Neural progenitor cell (in vitro differentiated cells): ENCODE measurements at regions not wholly inside any gene's neighbourhood (a gene's known extent, or its start where the extent isn't known, plus 50 kb on each side); places are given as distances from the start of the nearest gene placed in this dataset.

ENCODE experiments used
- DNase-seq: peaks from one replicate; pipeline ENCODE4 v3.0.0-alpha.2; 2016; ENCODE audit warnings: low spot score
- H2AFZ ChIP-seq: fragments of 200-600 bp; sonication (generic); replicated peaks from 2 replicates; pipeline ENCODE4 v1.6.1; 2016; ENCODE audit warnings: antibody characterized with exemption
- H3F3A ChIP-seq: fragments of 200-600 bp; sonication (generic); 2 replicates; pipeline ENCODE4 v1.6.1; 2016; ENCODE audit warnings: antibody characterized with exemption, low read depth
- H3K27ac ChIP-seq: fragments of 200-600 bp; sonication (generic); 2 replicates; pipeline ENCODE4 v1.5.1; 2016; ENCODE audit warnings: mild to moderate bottlenecking
- H3K27me3 ChIP-seq: fragments of 200-600 bp; sonication (generic); 2 replicates; pipeline ENCODE4 v1.6.1; 2016; ENCODE audit warnings: mild to moderate bottlenecking, moderate library complexity
- H3K36me3 ChIP-seq: fragments of 200-600 bp; sonication (generic); 2 replicates; pipeline ENCODE4 v1.5.1; 2016
- H3K4me1 ChIP-seq: fragments of 200-600 bp; sonication (generic); 2 replicates; pipeline ENCODE4 v1.6.1; 2016; ENCODE audit warnings: mixed run types
- H3K4me2 ChIP-seq: fragments of 200-600 bp; sonication (generic); 2 replicates; pipeline ENCODE4 v1.6.1; 2016
- H3K4me3 ChIP-seq: fragments of 200-600 bp; sonication (generic); 2 replicates; pipeline ENCODE4 v1.5.1; 2016
- H3K79me2 ChIP-seq: fragments of 200-600 bp; sonication (generic); 2 replicates; pipeline ENCODE4 v1.6.1; 2016; ENCODE audit warnings: low read depth
- H3K9ac ChIP-seq: fragments of 200-600 bp; sonication (generic); 2 replicates; pipeline ENCODE4 v1.6.1; 2016
- H3K9me3 ChIP-seq: fragments of 200-600 bp; sonication (generic); 2 replicates; pipeline ENCODE4 v1.5.1; 2016; ENCODE audit warnings: low read depth
- H4K20me1 ChIP-seq: fragments of 200-600 bp; sonication (generic); 2 replicates; pipeline ENCODE4 v1.6.1; 2016; ENCODE audit warnings: low read depth
- H3K27ac Mint-ChIP-seq: 3 replicates; pipeline ENCODE4 v1.8.0; 2021; ENCODE audit warnings: mixed read lengths
- H3K27me3 Mint-ChIP-seq: 2 replicates; pipeline ENCODE4 v1.8.0; 2022; ENCODE audit warnings: low read depth, mild to moderate bottlenecking, inconsistent platforms, moderate library complexity, mixed read lengths; ENCODE audit not compliant: insufficient read depth
- H3K36me3 Mint-ChIP-seq: 3 replicates; pipeline ENCODE4 v1.8.0; 2021; ENCODE audit warnings: mixed read lengths
- H3K4me1 Mint-ChIP-seq: 3 replicates; pipeline ENCODE4 v1.8.0; 2021; ENCODE audit warnings: mixed read lengths
- H3K4me3 Mint-ChIP-seq: 3 replicates; pipeline ENCODE4 v1.8.0; 2021; ENCODE audit warnings: mild to moderate bottlenecking, moderate library complexity, mixed read lengths
- H3K9me3 Mint-ChIP-seq: 3 replicates; pipeline ENCODE4 v1.8.0; 2020; ENCODE audit warnings: mixed read lengths
- EZH2 ChIP-seq: fragments of 200-600 bp; sonication (generic); IDR thresholded peaks from 2 replicates; pipeline ENCODE4 v1.6.1; 2017; ENCODE audit warnings: antibody characterized with exemption, mild to moderate bottlenecking, moderate library complexity
- EZH2phosphoT487 ChIP-seq: fragments of 200-600 bp; sonication (generic); IDR thresholded peaks from 2 replicates; pipeline ENCODE4 v1.6.1; 2017; ENCODE audit warnings: antibody characterized with exemption
- TF ChIP-seq, protein P1 (sequence below): fragments of 200-600 bp; sonication (generic); IDR thresholded peaks from 2 replicates; pipeline ENCODE4 v1.5.1; 2017; ENCODE audit warnings: antibody characterized with exemption, mild to moderate bottlenecking

DNA sequence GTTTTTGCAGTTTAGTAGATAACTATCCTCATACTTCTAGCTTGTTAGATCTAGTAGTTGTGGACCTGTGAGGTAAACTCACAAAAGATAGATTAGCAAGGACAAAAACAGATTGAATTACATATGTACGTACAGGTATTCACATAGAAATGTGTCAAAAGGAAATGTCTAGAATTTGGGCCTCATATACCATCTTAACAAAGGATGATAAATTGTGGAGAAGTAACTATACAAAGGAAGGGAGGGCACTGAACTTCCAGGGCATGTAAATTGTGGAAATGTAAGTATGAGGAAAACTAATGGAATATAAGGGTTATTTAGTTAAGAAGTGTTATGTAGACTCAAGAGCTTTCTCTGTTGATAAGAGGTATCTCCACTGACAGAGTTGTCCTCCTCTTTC is 477.3 kb downstream of the KCNJ2 start:
- H3K9ac ChIP-seq, result no peak overlapping the region
- H3K27ac Mint-ChIP-seq, result no peak overlapping the region
- H2AFZ ChIP-seq, result no peak overlapping the region
- H3K9me3 ChIP-seq, result no peaks in the 10 kb centered on the region
- no peaks in the 10 kb centered on the region for H4K20me1 ChIP-seq
- H3K4me2 ChIP-seq, result no peak overlapping the region
- no peak overlapping the region for H3K27ac ChIP-seq
- peaks cover 3% of the 10 kb centered on the region for H3K36me3 Mint-ChIP-seq
- H3K4me3 Mint-ChIP-seq, result no peak overlapping the region
- no peaks in the 10 kb centered on the region for H3F3A ChIP-seq
- peaks cover 8% of the 10 kb centered on the region for H3K9me3 Mint-ChIP-seq
- no peaks in the 10 kb centered on the region for H3K27me3 ChIP-seq
- TF ChIP-seq, protein P1, sequence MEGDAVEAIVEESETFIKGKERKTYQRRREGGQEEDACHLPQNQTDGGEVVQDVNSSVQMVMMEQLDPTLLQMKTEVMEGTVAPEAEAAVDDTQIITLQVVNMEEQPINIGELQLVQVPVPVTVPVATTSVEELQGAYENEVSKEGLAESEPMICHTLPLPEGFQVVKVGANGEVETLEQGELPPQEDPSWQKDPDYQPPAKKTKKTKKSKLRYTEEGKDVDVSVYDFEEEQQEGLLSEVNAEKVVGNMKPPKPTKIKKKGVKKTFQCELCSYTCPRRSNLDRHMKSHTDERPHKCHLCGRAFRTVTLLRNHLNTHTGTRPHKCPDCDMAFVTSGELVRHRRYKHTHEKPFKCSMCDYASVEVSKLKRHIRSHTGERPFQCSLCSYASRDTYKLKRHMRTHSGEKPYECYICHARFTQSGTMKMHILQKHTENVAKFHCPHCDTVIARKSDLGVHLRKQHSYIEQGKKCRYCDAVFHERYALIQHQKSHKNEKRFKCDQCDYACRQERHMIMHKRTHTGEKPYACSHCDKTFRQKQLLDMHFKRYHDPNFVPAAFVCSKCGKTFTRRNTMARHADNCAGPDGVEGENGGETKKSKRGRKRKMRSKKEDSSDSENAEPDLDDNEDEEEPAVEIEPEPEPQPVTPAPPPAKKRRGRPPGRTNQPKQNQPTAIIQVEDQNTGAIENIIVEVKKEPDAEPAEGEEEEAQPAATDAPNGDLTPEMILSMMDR, result no peak
- no peak for TF ChIP-seq EZH2phosphoT487
- no peak for TF ChIP-seq EZH2
- H3K79me2 ChIP-seq, result no peaks in the 10 kb centered on the region
- no peak for DNase-seq
- H3K4me3 ChIP-seq, result no peak overlapping the region
- no peaks in the 10 kb centered on the region for H3K36me3 ChIP-seq
- H3K4me1 Mint-ChIP-seq, result peaks cover 24% of the 10 kb centered on the region
- H3K4me1 ChIP-seq, result no peaks in the 10 kb centered on the region
- H3K27me3 Mint-ChIP-seq, result no peaks in the 10 kb centered on the region

DNA sequence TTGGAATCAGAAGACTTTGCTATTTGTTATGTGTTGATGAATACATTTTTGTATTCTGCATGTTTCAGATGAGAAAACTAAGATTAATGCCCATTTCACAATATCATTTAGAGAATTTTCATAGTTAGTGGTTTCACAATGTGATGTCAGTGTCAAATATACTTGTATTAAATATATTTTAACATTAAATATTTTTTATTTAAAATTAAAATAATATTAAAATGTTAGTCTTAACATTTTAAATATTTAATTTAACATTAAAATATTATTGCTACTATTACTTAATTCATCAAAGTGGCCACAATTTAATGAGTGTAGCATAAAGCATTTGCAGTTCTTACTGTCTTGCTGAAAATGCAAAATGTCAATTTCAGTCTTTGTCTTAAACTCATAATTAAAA is 478.8 kb downstream of the KCNJ2 start:
- Histone ChIP-seq H3K27me3 (no peaks in the 10 kb centered on the region), H3K4me3 (no peak overlapping the region), H4K20me1 (no peaks in the 10 kb centered on the region), H3K9ac (no peak overlapping the region), H3K9me3 (no peaks in the 10 kb centered on the region), H3K36me3 (no peaks in the 10 kb centered on the region), H3K4me2 (no peak overlapping the region), H3F3A (no peaks in the 10 kb centered on the region), H3K79me2 (no peaks in the 10 kb centered on the region), H2AFZ (no peak overlapping the region), H3K27ac (no peak overlapping the region), H3K4me1 (no peaks in the 10 kb centered on the region)
- H3K27ac Mint-ChIP-seq, result no peak overlapping the region
- H3K27me3 Mint-ChIP-seq, result no peaks in the 10 kb centered on the region
- DNase-seq, result no peak
- no peak overlapping the region for H3K4me3 Mint-ChIP-seq
- peaks cover 11% of the 10 kb centered on the region for H3K4me1 Mint-ChIP-seq
- peaks cover 3% of the 10 kb centered on the region for H3K36me3 Mint-ChIP-seq
- peaks cover 8% of the 10 kb centered on the region for H3K9me3 Mint-ChIP-seq
- TF ChIP-seq EZH2, result no peak
- TF ChIP-seq, protein P1, result no peak
- no peak for TF ChIP-seq EZH2phosphoT487

DNA sequence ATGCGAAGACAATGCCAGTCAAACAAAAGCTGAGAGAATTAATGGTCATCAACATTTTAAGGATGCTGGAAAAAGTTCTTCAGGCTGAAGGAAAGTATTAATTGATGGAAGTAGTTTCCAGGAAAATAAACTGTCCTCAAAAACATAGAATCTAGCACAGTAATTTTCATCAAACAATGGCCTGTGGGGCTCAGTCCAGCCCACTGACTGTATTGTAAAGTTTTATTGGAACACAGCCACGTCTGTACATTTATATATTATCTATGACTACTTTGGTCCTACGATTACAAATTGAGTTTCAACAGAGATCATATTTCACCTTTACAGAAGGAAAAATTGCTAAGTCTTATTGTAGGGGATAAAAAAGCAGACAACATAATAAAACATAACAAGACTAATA is 484.5 kb downstream of the KCNJ2 start:
- no peak overlapping the region for H3K27ac Mint-ChIP-seq
- H3K4me1 Mint-ChIP-seq, result peaks cover 46% of the 10 kb centered on the region

More for the DNA sequence above, 484.5 kb downstream of the KCNJ2 start:
- Histone ChIP-seq H3K27ac (no peak overlapping the region), H3K4me1 (no peaks in the 10 kb centered on the region), H3K27me3 (no peaks in the 10 kb centered on the region), H2AFZ (no peak overlapping the region), H3K9me3 (no peaks in the 10 kb centered on the region), H3K36me3 (no peaks in the 10 kb centered on the region), H3K79me2 (no peaks in the 10 kb centered on the region), H4K20me1 (no peaks in the 10 kb centered on the region), H3K9ac (no peak overlapping the region), H3K4me3 (no peak overlapping the region), H3F3A (no peaks in the 10 kb centered on the region), H3K4me2 (no peak overlapping the region)
- H3K9me3 Mint-ChIP-seq, result no peaks in the 10 kb centered on the region
- H3K4me3 Mint-ChIP-seq, result no peak overlapping the region
- H3K27me3 Mint-ChIP-seq, result no peaks in the 10 kb centered on the region
- no peak for DNase-seq
- no peaks in the 10 kb centered on the region for H3K36me3 Mint-ChIP-seq
- TF ChIP-seq, protein P1, result no peak
- TF ChIP-seq EZH2 (no peak), EZH2phosphoT487 (no peak)
